HepG2 (cell line): ENCODE measurements at regions not wholly inside any gene's neighbourhood (a gene's known extent, or its start where the extent isn't known, plus 50 kb on each side); places are given as distances from the start of the nearest gene placed in this dataset.

Experiments used
- ELF1 ChIP-seq: sonication (generic); formaldehyde crosslinking; IDR thresholded peaks from 2 replicates; pipeline ENCODE4 v1.4.0; 2020; ENCODE audit warnings: missing genetic modification reagents
- HCFC1 ChIP-seq: fragments of 150-350 bp; IDR thresholded peaks from 2 replicates; pipeline ENCODE4 v1.6.1; 2014; ENCODE audit warnings: low read depth, low read length
- HOXD1 ChIP-seq: sonication (generic); formaldehyde crosslinking; IDR thresholded peaks from 2 replicates; pipeline ENCODE4 v1.5.0; 2020; ENCODE audit warnings: missing genetic modification reagents
- KLF12 ChIP-seq: sonication (generic); formaldehyde crosslinking; IDR thresholded peaks from 2 replicates; pipeline ENCODE4 v1.4.0; 2020; ENCODE audit warnings: missing genetic modification reagents, borderline replicate concordance
- MBNL3 ChIP-seq: fragments of 250-450 bp; sonication (Bioruptor Pico); conservative IDR thresholded peaks from 2 replicates; pipeline ENCODE4 v1.8.0; 2022; ENCODE audit warnings: mild to moderate bottlenecking, inconsistent platforms
- NCOA2 ChIP-seq: sonication (generic); formaldehyde crosslinking; IDR thresholded peaks from 2 replicates; pipeline ENCODE4 v1.8.0; 2022; ENCODE audit warnings: inconsistent platforms
- NFE2L1 ChIP-seq: sonication (generic); formaldehyde crosslinking; IDR thresholded peaks from 2 replicates; pipeline ENCODE4 v1.4.0; 2020; ENCODE audit warnings: missing genetic modification reagents, mild to moderate bottlenecking, borderline replicate concordance
- ONECUT2 ChIP-seq: sonication (generic); formaldehyde crosslinking; IDR thresholded peaks from 2 replicates; pipeline ENCODE4 v1.4.0; 2020; ENCODE audit warnings: missing genetic modification reagents
- POLR2A ChIP-seq, 2 experiments: IDR thresholded peaks; 2 replicates each; pipeline ENCODE4 v1.6.1; 2011; ENCODE audit warnings: low read depth in 2 of 2, low read length in 2 of 2, mild to moderate bottlenecking in 1 of 2, moderate library complexity in 1 of 2; ENCODE audit not compliant: insufficient read depth in 1 of 2
- POLR2AphosphoS5 ChIP-seq: IDR thresholded peaks from 2 replicates; pipeline ENCODE4 v1.6.1; 2012; ENCODE audit warnings: low read depth, low read length
- ZNF3 ChIP-seq: IDR thresholded peaks from 2 replicates; pipeline ENCODE4 v1.7.0; 2017; ENCODE audit warnings: inconsistent platforms
- ZSCAN30 ChIP-seq: sonication (generic); formaldehyde crosslinking; IDR thresholded peaks from 2 replicates; pipeline ENCODE4 v1.5.0; 2020; ENCODE audit warnings: mild to moderate bottlenecking, missing genetic modification reagents
- TF ChIP-seq, protein P1 (sequence below): sonication (generic); formaldehyde crosslinking; IDR thresholded peaks from 2 replicates; pipeline ENCODE4 v1.5.0; 2020; ENCODE audit warnings: mild to moderate bottlenecking, missing genetic modification reagents, moderate library complexity
- TF ChIP-seq, protein P2 (sequence below), 2 experiments: fragments of 450-650 bp in 1 of 2; sonication (generic) in 1 of 2; formaldehyde crosslinking; IDR thresholded peaks; 2 replicates each; pipeline versions ENCODE4 v1.5.0 to v1.8.0; 2020 to 2022; ENCODE audit warnings: mild to moderate bottlenecking in 1 of 2, missing genetic modification reagents in 1 of 2

DNA sequence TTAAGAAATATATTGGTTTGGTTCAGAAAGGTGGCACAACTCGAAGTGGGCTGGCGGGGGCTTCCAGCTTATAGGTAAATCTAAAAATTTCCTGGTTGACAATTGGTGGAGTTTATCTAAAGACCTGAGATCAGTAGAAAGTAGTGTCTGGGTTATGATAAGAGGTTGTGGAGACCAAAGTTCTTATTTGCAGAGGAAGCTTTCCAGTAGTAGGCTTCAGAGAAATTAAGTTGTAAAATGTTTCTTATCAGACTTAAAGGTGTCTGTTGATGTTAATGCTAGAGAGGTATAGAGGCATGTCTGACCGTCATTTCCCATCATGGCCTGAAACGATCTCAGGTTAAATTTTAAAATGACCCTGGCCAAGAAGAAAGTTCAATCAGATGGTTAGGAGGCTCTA lies 565.2 kb upstream of the DPPA4 start:
- TF ChIP-seq, protein P1, sequence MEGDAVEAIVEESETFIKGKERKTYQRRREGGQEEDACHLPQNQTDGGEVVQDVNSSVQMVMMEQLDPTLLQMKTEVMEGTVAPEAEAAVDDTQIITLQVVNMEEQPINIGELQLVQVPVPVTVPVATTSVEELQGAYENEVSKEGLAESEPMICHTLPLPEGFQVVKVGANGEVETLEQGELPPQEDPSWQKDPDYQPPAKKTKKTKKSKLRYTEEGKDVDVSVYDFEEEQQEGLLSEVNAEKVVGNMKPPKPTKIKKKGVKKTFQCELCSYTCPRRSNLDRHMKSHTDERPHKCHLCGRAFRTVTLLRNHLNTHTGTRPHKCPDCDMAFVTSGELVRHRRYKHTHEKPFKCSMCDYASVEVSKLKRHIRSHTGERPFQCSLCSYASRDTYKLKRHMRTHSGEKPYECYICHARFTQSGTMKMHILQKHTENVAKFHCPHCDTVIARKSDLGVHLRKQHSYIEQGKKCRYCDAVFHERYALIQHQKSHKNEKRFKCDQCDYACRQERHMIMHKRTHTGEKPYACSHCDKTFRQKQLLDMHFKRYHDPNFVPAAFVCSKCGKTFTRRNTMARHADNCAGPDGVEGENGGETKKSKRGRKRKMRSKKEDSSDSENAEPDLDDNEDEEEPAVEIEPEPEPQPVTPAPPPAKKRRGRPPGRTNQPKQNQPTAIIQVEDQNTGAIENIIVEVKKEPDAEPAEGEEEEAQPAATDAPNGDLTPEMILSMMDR (CRISPR knock-in tag): no peak
- TF ChIP-seq HCFC1 (no peak), NCOA2 (CRISPR knock-in tag) (no peak), NFE2L1 (CRISPR knock-in tag) (no peak), ZSCAN30 (CRISPR knock-in tag) (no peak), ONECUT2 (CRISPR knock-in tag) (no peak), POLR2A (IDR thresholded peaks at IDR 0.05; ENCODE audit: insufficient read depth in 1 of 2, low read depth in 2 of 2, low read length in 2 of 2) (no peak), HOXD1 (CRISPR knock-in tag) (no peak), KLF12 (no peak), POLR2AphosphoS5 (no peak), ZNF3 (CRISPR knock-in tag) (no peak), ELF1 (CRISPR knock-in tag) (no peak), MBNL3 (no peak)
- TF ChIP-seq, protein P2, sequence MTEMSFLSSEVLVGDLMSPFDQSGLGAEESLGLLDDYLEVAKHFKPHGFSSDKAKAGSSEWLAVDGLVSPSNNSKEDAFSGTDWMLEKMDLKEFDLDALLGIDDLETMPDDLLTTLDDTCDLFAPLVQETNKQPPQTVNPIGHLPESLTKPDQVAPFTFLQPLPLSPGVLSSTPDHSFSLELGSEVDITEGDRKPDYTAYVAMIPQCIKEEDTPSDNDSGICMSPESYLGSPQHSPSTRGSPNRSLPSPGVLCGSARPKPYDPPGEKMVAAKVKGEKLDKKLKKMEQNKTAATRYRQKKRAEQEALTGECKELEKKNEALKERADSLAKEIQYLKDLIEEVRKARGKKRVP (CRISPR knock-in tag; IDR thresholded peaks at IDR 0.05): no peak
